HepG2 (cell line): ENCODE measurements at regions not wholly inside any gene's neighbourhood (a gene's known extent, or its start where the extent isn't known, plus 50 kb on each side); places are given as distances from the start of the nearest gene placed in this dataset.

ENCODE experiments used
- CHD4 ChIP-seq: fragments of 200-600 bp; sonication (generic); IDR thresholded peaks from 2 replicates; pipeline ENCODE4 v1.7.0; 2017; ENCODE audit warnings: mild to moderate bottlenecking, low read length, borderline replicate concordance
- GATAD2A ChIP-seq: IDR thresholded peaks from 2 replicates; pipeline ENCODE4 v1.6.1; 2016
- IRF2 ChIP-seq: IDR thresholded peaks from 2 replicates; pipeline ENCODE4 v1.6.1; 2018; ENCODE audit warnings: missing genetic modification reagents, missing compliant biosample characterization
- JUN ChIP-seq: sonication (generic); formaldehyde crosslinking; IDR thresholded peaks from 2 replicates; pipeline ENCODE4 v1.4.0; 2020; ENCODE audit warnings: mild to moderate bottlenecking, missing genetic modification reagents
- NR1H2 ChIP-seq: sonication (generic); formaldehyde crosslinking; IDR thresholded peaks from 2 replicates; pipeline ENCODE4 v1.8.1; 2022; ENCODE audit warnings: low read depth, missing genetic modification reagents, borderline replicate concordance
- POLR2AphosphoS5 ChIP-seq: IDR thresholded peaks from 2 replicates; pipeline ENCODE4 v1.6.1; 2012; ENCODE audit warnings: low read depth, low read length
- ZFP62 ChIP-seq: sonication (generic); formaldehyde crosslinking; IDR thresholded peaks from 2 replicates; pipeline ENCODE4 v1.4.0; 2020; ENCODE audit warnings: missing genetic modification reagents
- ZNF253 ChIP-seq: sonication (generic); formaldehyde crosslinking; IDR thresholded peaks from 2 replicates; pipeline ENCODE4 v1.8.0; 2022; ENCODE audit warnings: mild to moderate bottlenecking, missing genetic modification reagents, borderline replicate concordance
- TF ChIP-seq, protein P1 (sequence below): sonication (generic); formaldehyde crosslinking; IDR thresholded peaks from 2 replicates; pipeline ENCODE4 v1.8.0; 2022; ENCODE audit warnings: mild to moderate bottlenecking, missing genetic modification reagents, borderline replicate concordance

DNA sequence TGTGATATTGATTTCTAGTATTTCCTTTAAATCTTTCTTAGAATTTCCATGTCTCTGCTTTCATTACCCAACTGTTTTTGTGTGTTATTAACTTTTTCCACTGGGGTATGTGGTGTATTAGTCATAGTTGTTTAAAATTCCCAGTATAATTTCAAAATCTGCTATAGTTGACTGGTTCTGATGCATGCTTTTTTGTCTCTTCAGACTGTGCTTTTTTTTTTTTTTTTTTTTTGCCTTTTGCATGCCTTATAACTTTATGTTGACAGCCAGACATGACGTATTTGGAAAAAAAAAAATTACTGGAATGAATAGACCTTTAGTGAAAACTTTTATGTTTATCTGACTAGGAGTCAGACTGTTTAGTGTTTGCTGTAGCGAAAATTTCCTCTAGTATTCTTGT lies 580.4 kb downstream of the ANKRD50 start:
- TF ChIP-seq ZNF253 (CRISPR knock-in tag) (no peak), ZFP62 (CRISPR knock-in tag) (no peak), JUN (CRISPR knock-in tag) (no peak), NR1H2 (no peak), GATAD2A (CRISPR knock-in tag) (no peak), IRF2 (CRISPR knock-in tag) (no peak), POLR2AphosphoS5 (no peak), CHD4 (no peak)
- TF ChIP-seq, protein P1, sequence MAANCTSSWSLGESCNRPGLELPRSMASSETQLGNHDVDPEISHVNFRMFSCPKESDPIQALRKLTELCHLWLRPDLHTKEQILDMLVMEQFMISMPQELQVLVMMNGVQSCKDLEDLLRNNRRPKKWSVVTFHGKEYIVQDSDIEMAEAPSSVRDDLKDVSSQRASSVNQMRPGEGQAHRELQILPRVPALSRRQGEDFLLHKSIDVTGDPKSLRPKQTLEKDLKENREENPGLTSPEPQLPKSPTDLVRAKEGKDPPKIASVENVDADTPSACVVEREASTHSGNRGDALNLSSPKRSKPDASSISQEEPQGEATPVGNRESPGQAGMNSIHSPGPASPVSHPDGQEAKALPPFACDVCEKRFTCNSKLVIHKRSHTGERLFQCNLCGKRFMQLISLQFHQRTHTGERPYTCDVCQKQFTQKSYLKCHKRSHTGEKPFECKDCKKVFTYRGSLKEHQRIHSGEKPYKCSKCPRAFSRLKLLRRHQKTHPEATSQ (CRISPR knock-in tag), result no peak
